ENCODE measurements at regions not wholly inside any gene's neighbourhood (a gene's known extent, or its start where the extent isn't known, plus 50 kb on each side); places are given as distances from the start of the nearest gene placed in this dataset.

GRCh38 chr5:171581781-171582180, 162.3 kb downstream of the FGF18 start:
- WGBS, 2 donors = 85 to 89% methylated on average over 7 of the region's 7 CpGs
- intact Hi-C loops (cut with DNase I) = no loop called here
- no peak for ATAC-seq (ENCODE audit: low FRiP score)

GRCh38 chr5:171582849-171583248, 163.4 kb downstream of the FGF18 start:
- no peaks in the 10 kb centered on the region for H3K9me3 ChIP-seq (ENCODE audit: control insufficient read depth, low read length)
- intact Hi-C loops (cut with DNase I) = no loop called here
- no peaks in the 10 kb centered on the region for H3K4me1 ChIP-seq (ENCODE audit: control insufficient read depth in 1 of 2, insufficient read depth in 2 of 2, low read length in 2 of 2)
- no peak overlapping the region for H3K27ac ChIP-seq (ENCODE audit: low read depth in 1 of 2, low read length in 2 of 2)
- H3K36me3 ChIP-seq (ENCODE audit: control insufficient read depth in 1 of 2, insufficient read depth in 2 of 2, low read length in 1 of 2) = no peaks in the 10 kb centered on the region
- H3K27me3 ChIP-seq (ENCODE audit: control insufficient read depth in 1 of 2, insufficient read depth in 2 of 2, low read length in 1 of 2) = no peaks in the 10 kb centered on the region
- ATAC-seq (ENCODE audit: low FRiP score) (no peak), DNase-seq (no peak)
- WGBS, 2 donors = 88 to 96% methylated on average over 5 of the region's 5 CpGs
- no peak overlapping the region for H3K4me3 ChIP-seq (ENCODE audit: low read length in 2 of 2)

More at GRCh38 chr5:171581781-171582180, 162.3 kb downstream of the FGF18 start:
- no peak for DNase-seq
- H3K27ac ChIP-seq (ENCODE audit: low read depth in 1 of 2, low read length in 2 of 2) = no peak overlapping the region
- H3K4me3 ChIP-seq (ENCODE audit: low read length in 2 of 2) = no peak overlapping the region
- no peaks in the 10 kb centered on the region for H3K9me3 ChIP-seq (ENCODE audit: control insufficient read depth, low read length)
- H3K27me3 ChIP-seq (ENCODE audit: control insufficient read depth in 1 of 2, insufficient read depth in 2 of 2, low read length in 1 of 2) = no peaks in the 10 kb centered on the region
- no peaks in the 10 kb centered on the region for H3K4me1 ChIP-seq (ENCODE audit: control insufficient read depth in 1 of 2, insufficient read depth in 2 of 2, low read length in 2 of 2)
- no peaks in the 10 kb centered on the region for H3K36me3 ChIP-seq (ENCODE audit: control insufficient read depth in 1 of 2, insufficient read depth in 2 of 2, low read length in 1 of 2)

- DNase-seq = no peak
- Histone ChIP-seq H3K4me1 (ENCODE audit: control insufficient read depth in 1 of 2, insufficient read depth in 2 of 2, low read length in 2 of 2) (no peaks in the 10 kb centered on the region), H3K36me3 (ENCODE audit: control insufficient read depth in 1 of 2, insufficient read depth in 2 of 2, low read length in 1 of 2) (no peaks in the 10 kb centered on the region), H3K9me3 (ENCODE audit: control insufficient read depth, low read length) (no peaks in the 10 kb centered on the region), H3K27me3 (ENCODE audit: control insufficient read depth in 1 of 2, insufficient read depth in 2 of 2, low read length in 1 of 2) (peaks cover 0 to 2% of the 10 kb centered on the region in 2 donors), H3K27ac (ENCODE audit: low read depth in 1 of 2, low read length in 2 of 2) (no peak overlapping the region), H3K4me3 (ENCODE audit: low read length in 2 of 2) (no peak overlapping the region)
- 89% methylated on average over 9 of the region's 9 CpGs for WGBS, 2 donors
- intact Hi-C loops (cut with DNase I) = no loop called here
- no peak for ATAC-seq (ENCODE audit: low FRiP score)
Measured at GRCh38 chr5:171585981-171586380, 166.5 kb downstream of the FGF18 start.

- 57 to 63% methylated on average over 4 of the region's 4 CpGs for WGBS, 2 donors
- Histone ChIP-seq H3K27me3 (ENCODE audit: control insufficient read depth in 1 of 2, insufficient read depth in 2 of 2, low read length in 1 of 2) (peaks cover 0 to 2% of the 10 kb centered on the region in 2 donors), H3K9me3 (ENCODE audit: control insufficient read depth, low read length) (no peaks in the 10 kb centered on the region), H3K36me3 (ENCODE audit: control insufficient read depth in 1 of 2, insufficient read depth in 2 of 2, low read length in 1 of 2) (no peaks in the 10 kb centered on the region), H3K4me1 (ENCODE audit: control insufficient read depth in 1 of 2, insufficient read depth in 2 of 2, low read length in 2 of 2) (no peaks in the 10 kb centered on the region), H3K27ac (ENCODE audit: low read depth in 1 of 2, low read length in 2 of 2) (no peak overlapping the region), H3K4me3 (ENCODE audit: low read length in 2 of 2) (no peak overlapping the region)
- DNase-seq (no peak), ATAC-seq (ENCODE audit: low FRiP score) (no peak)
- intact Hi-C loops (cut with DNase I) = no loop called here
Measured at GRCh38 chr5:171586436-171586835, 167.0 kb downstream of the FGF18 start.

GRCh38 chr5:171588046-171588445, 168.6 kb downstream of the FGF18 start:
- intact Hi-C loops (cut with DNase I) = no loop called here
- Histone ChIP-seq H3K27ac (ENCODE audit: low read depth in 1 of 2, low read length in 2 of 2) (no peak overlapping the region), H3K9me3 (ENCODE audit: control insufficient read depth, low read length) (no peaks in the 10 kb centered on the region), H3K27me3 (ENCODE audit: control insufficient read depth in 1 of 2, insufficient read depth in 2 of 2, low read length in 1 of 2) (peaks cover 0 to 2% of the 10 kb centered on the region in 2 donors), H3K36me3 (ENCODE audit: control insufficient read depth in 1 of 2, insufficient read depth in 2 of 2, low read length in 1 of 2) (no peaks in the 10 kb centered on the region), H3K4me1 (ENCODE audit: control insufficient read depth in 1 of 2, insufficient read depth in 2 of 2, low read length in 2 of 2) (no peaks in the 10 kb centered on the region), H3K4me3 (ENCODE audit: low read length in 2 of 2) (no peak overlapping the region)
- 99 to 100% methylated on average over 1 of the region's 1 CpG for WGBS, 2 donors
- DNase-seq (no peak), ATAC-seq (ENCODE audit: low FRiP score) (no peak)

GRCh38 chr5:171588790-171589189, 169.3 kb downstream of the FGF18 start:
- 95% methylated on average over 8 of the region's 8 CpGs for WGBS, 2 donors
- no peaks in the 10 kb centered on the region for H3K9me3 ChIP-seq (ENCODE audit: control insufficient read depth, low read length)
- no peaks in the 10 kb centered on the region for H3K36me3 ChIP-seq (ENCODE audit: control insufficient read depth in 1 of 2, insufficient read depth in 2 of 2, low read length in 1 of 2)
- peaks cover 0 to 2% of the 10 kb centered on the region in 2 donors for H3K27me3 ChIP-seq (ENCODE audit: control insufficient read depth in 1 of 2, insufficient read depth in 2 of 2, low read length in 1 of 2)
- H3K4me1 ChIP-seq (ENCODE audit: control insufficient read depth in 1 of 2, insufficient read depth in 2 of 2, low read length in 2 of 2) = no peaks in the 10 kb centered on the region
- ATAC-seq (ENCODE audit: low FRiP score) = no peak
- intact Hi-C loops (cut with DNase I) = no loop called here
- H3K27ac ChIP-seq (ENCODE audit: low read depth in 1 of 2, low read length in 2 of 2) = no peak overlapping the region
- no peak overlapping the region for H3K4me3 ChIP-seq (ENCODE audit: low read length in 2 of 2)
- no peak for DNase-seq

GRCh38 chr5:171589461-171589860, 170.0 kb downstream of the FGF18 start:
- WGBS, 2 donors = 89 to 91% methylated on average over 11 of the region's 11 CpGs
- H3K9me3 ChIP-seq (ENCODE audit: control insufficient read depth, low read length) = no peaks in the 10 kb centered on the region
- no peak for ATAC-seq (ENCODE audit: low FRiP score)
- H3K4me3 ChIP-seq (ENCODE audit: low read length in 2 of 2) = no peak overlapping the region
- intact Hi-C loops (cut with DNase I) = no loop called here
- H3K27ac ChIP-seq (ENCODE audit: low read depth in 1 of 2, low read length in 2 of 2) = no peak overlapping the region
- no peak for DNase-seq
- peaks cover 0 to 2% of the 10 kb centered on the region in 2 donors for H3K27me3 ChIP-seq (ENCODE audit: control insufficient read depth in 1 of 2, insufficient read depth in 2 of 2, low read length in 1 of 2)
- no peaks in the 10 kb centered on the region for H3K4me1 ChIP-seq (ENCODE audit: control insufficient read depth in 1 of 2, insufficient read depth in 2 of 2, low read length in 2 of 2)
- no peaks in the 10 kb centered on the region for H3K36me3 ChIP-seq (ENCODE audit: control insufficient read depth in 1 of 2, insufficient read depth in 2 of 2, low read length in 1 of 2)

GRCh38 chr5:171592076-171592475, 172.6 kb downstream of the FGF18 start:
- ATAC-seq (ENCODE audit: low FRiP score) (no peak), DNase-seq (no peak)
- Histone ChIP-seq H3K27ac (ENCODE audit: low read depth in 1 of 2, low read length in 2 of 2) (no peak overlapping the region), H3K36me3 (ENCODE audit: control insufficient read depth in 1 of 2, insufficient read depth in 2 of 2, low read length in 1 of 2) (no peaks in the 10 kb centered on the region), H3K27me3 (ENCODE audit: control insufficient read depth in 1 of 2, insufficient read depth in 2 of 2, low read length in 1 of 2) (peaks cover 0 to 2% of the 10 kb centered on the region in 2 donors), H3K4me3 (ENCODE audit: low read length in 2 of 2) (no peak overlapping the region), H3K4me1 (ENCODE audit: control insufficient read depth in 1 of 2, insufficient read depth in 2 of 2, low read length in 2 of 2) (no peaks in the 10 kb centered on the region), H3K9me3 (ENCODE audit: control insufficient read depth, low read length) (no peaks in the 10 kb centered on the region)
- intact Hi-C loops (cut with DNase I) = loop anchor here (10.0 kb wide), 2 partner anchors 107 to 167 kb away; no protein-coding TSS in a partner anchor
- WGBS, 2 donors = 91 to 93% methylated on average over 5 of the region's 5 CpGs

- ATAC-seq (ENCODE audit: low FRiP score) (no peak), DNase-seq (no peak)
- Histone ChIP-seq H3K27ac (ENCODE audit: low read depth in 1 of 2, low read length in 2 of 2) (no peak overlapping the region), H3K9me3 (ENCODE audit: control insufficient read depth, low read length) (no peaks in the 10 kb centered on the region), H3K27me3 (ENCODE audit: control insufficient read depth in 1 of 2, insufficient read depth in 2 of 2, low read length in 1 of 2) (peaks cover 0 to 2% of the 10 kb centered on the region in 2 donors), H3K4me1 (ENCODE audit: control insufficient read depth in 1 of 2, insufficient read depth in 2 of 2, low read length in 2 of 2) (no peaks in the 10 kb centered on the region), H3K36me3 (ENCODE audit: control insufficient read depth in 1 of 2, insufficient read depth in 2 of 2, low read length in 1 of 2) (no peaks in the 10 kb centered on the region), H3K4me3 (ENCODE audit: low read length in 2 of 2) (no peak overlapping the region)
- WGBS, 2 donors = 83 to 87% methylated on average over 3 of the region's 3 CpGs
- intact Hi-C loops (cut with DNase I) = loop anchor here (10.0 kb wide), 2 partner anchors 108 to 168 kb away; no protein-coding TSS in a partner anchor
Measured at GRCh38 chr5:171592736-171593135, 173.3 kb downstream of the FGF18 start.
